GM23338 (cell line): ENCODE measurements at regions not wholly inside any gene's neighbourhood (a gene's known extent, or its start where the extent isn't known, plus 50 kb on each side); places are given as distances from the start of the nearest gene placed in this dataset.
A peak's percentile ranks its signal among the peaks of the same experiment; 100 is the strongest.

Experiments
- ATAC-seq: fragments of 200-7000 bp; cut with Tn5 transposase; 3 replicates; pipeline ENCODE4 v1.9.1; 2020
- DNase-seq: peaks from one replicate; pipeline ENCODE4 v3.0.0-alpha.2; 2015; ENCODE audit warnings: low spot score
- H2AFZ ChIP-seq: fragments of 200-600 bp; sonication (generic); 2 replicates; pipeline ENCODE4 v1.8.0; 2016; ENCODE audit warnings: antibody characterized with exemption, mild to moderate bottlenecking, moderate library complexity
- H3F3A ChIP-seq: fragments of 200-600 bp; sonication (generic); replicated peaks from 2 replicates; pipeline ENCODE4 v1.8.0; 2017; ENCODE audit warnings: antibody characterized with exemption, mixed run types, low read depth
- H3K27ac ChIP-seq: fragments of 200-600 bp; sonication (generic); 2 replicates; pipeline ENCODE4 v1.6.1; 2016; ENCODE audit warnings: low read depth
- H3K27me3 ChIP-seq: fragments of 200-600 bp; sonication (generic); 2 replicates; pipeline ENCODE4 v1.8.0; 2016; ENCODE audit warnings: mild to moderate bottlenecking, mixed run types, moderate library complexity; ENCODE audit not compliant: insufficient read depth
- H3K36me3 ChIP-seq: fragments of 200-600 bp; sonication (generic); 2 replicates; pipeline ENCODE4 v1.8.0; 2016; ENCODE audit warnings: mild to moderate bottlenecking; ENCODE audit not compliant: insufficient read depth
- H3K4me1 ChIP-seq: fragments of 200-600 bp; sonication (generic); 2 replicates; pipeline ENCODE4 v1.8.0; 2016; ENCODE audit warnings: mild to moderate bottlenecking, moderate library complexity; ENCODE audit not compliant: insufficient read depth
- H3K4me2 ChIP-seq: fragments of 200-600 bp; sonication (generic); 2 replicates; pipeline ENCODE4 v1.7.1; 2017; ENCODE audit warnings: mixed run types
- H3K4me3 ChIP-seq: fragments of 200-600 bp; sonication (generic); 2 replicates; pipeline ENCODE4 v1.6.1; 2016; ENCODE audit warnings: mixed run types
- H3K79me2 ChIP-seq: fragments of 200-600 bp; sonication (generic); replicated peaks from 2 replicates; pipeline ENCODE4 v1.8.0; 2017; ENCODE audit warnings: mild to moderate bottlenecking; ENCODE audit not compliant: insufficient read depth
- H3K9me2 ChIP-seq: fragments of 200-600 bp; sonication (generic); 2 replicates; pipeline ENCODE4 v1.8.0; 2017; ENCODE audit not compliant: insufficient read depth
- H4K20me1 ChIP-seq: fragments of 200-600 bp; sonication (generic); replicated peaks from 2 replicates; pipeline ENCODE4 v1.8.0; 2017; ENCODE audit warnings: mild to moderate bottlenecking; ENCODE audit not compliant: insufficient read depth
- H3K27ac Mint-ChIP-seq: 2 replicates; pipeline ENCODE4 v1.8.0; 2020; ENCODE audit warnings: inconsistent platforms, mild to moderate bottlenecking, moderate library complexity, mixed read lengths
- H3K27me3 Mint-ChIP-seq: 3 replicates; pipeline ENCODE4 v1.8.0; 2022; ENCODE audit warnings: low read depth, mild to moderate bottlenecking, moderate library complexity, mixed read lengths, inconsistent platforms; ENCODE audit not compliant: insufficient read depth, poor library complexity
- H3K36me3 Mint-ChIP-seq: 3 replicates; pipeline ENCODE4 v1.8.0; 2021; ENCODE audit warnings: low read depth, mild to moderate bottlenecking, inconsistent platforms, moderate library complexity, mixed read lengths
- H3K4me1 Mint-ChIP-seq: 3 replicates; pipeline ENCODE4 v1.8.0; 2020; ENCODE audit warnings: mild to moderate bottlenecking, inconsistent platforms, mixed read lengths
- H3K4me3 Mint-ChIP-seq: 3 replicates; pipeline ENCODE4 v1.8.0; 2021; ENCODE audit warnings: moderate library complexity, mild to moderate bottlenecking, inconsistent platforms, mixed read lengths
- H3K9me3 Mint-ChIP-seq: 3 replicates; pipeline ENCODE4 v1.8.0; 2020; ENCODE audit warnings: moderate library complexity, mild to moderate bottlenecking, inconsistent platforms, mixed read lengths
- CREB1 ChIP-seq: fragments of 250-450 bp; sonication (Bioruptor Pico); IDR thresholded peaks from 2 replicates; pipeline ENCODE4 v1.5.0; 2020; ENCODE audit warnings: low read depth, mild to moderate bottlenecking, moderate library complexity
- CTCF ChIP-seq, 2 experiments: fragments of 200-600 bp in 1 of 2; sonication (generic) in 1 of 2; conservative IDR thresholded peaks; 2 replicates each; pipeline versions ENCODE4 v1.5.1 to v1.6.1; 2016 to 2017; ENCODE audit warnings: antibody characterized with exemption in 2 of 2, low read depth in 2 of 2, mild to moderate bottlenecking in 2 of 2, moderate library complexity in 1 of 2
- ETS1 ChIP-seq: IDR thresholded peaks from 2 replicates; pipeline ENCODE4 v1.6.1; 2016; ENCODE audit warnings: antibody characterized with exemption
- EZH2 ChIP-seq: fragments of 200-600 bp; sonication (generic); IDR thresholded peaks from one replicate; pipeline ENCODE4 v1.8.0; 2017; ENCODE audit warnings: antibody characterized with exemption, mild to moderate bottlenecking, low read depth; ENCODE audit not compliant: unreplicated experiment
- EZH2phosphoT487 ChIP-seq: fragments of 200-600 bp; sonication (generic); IDR thresholded peaks from one replicate; pipeline ENCODE4 v1.8.1; 2018; ENCODE audit warnings: antibody characterized with exemption; ENCODE audit not compliant: unreplicated experiment
- JUNB ChIP-seq: IDR thresholded peaks from one replicate; pipeline ENCODE4 v1.6.1; 2016; ENCODE audit warnings: antibody characterized with exemption; ENCODE audit not compliant: unreplicated experiment
- STAT1 ChIP-seq: IDR thresholded peaks from one replicate; pipeline ENCODE4 v1.6.1; 2016; ENCODE audit warnings: antibody characterized with exemption; ENCODE audit not compliant: unreplicated experiment
- ZNF114 ChIP-seq: fragments of 250-450 bp; sonication (Bioruptor Pico); IDR thresholded peaks from 2 replicates; pipeline ENCODE4 v1.5.0; 2020; ENCODE audit warnings: mild to moderate bottlenecking, moderate library complexity
- ZNF462 ChIP-seq: fragments of 250-450 bp; sonication (Bioruptor Pico); IDR thresholded peaks from 2 replicates; pipeline ENCODE4 v1.5.0; 2020; ENCODE audit warnings: mild to moderate bottlenecking, moderate library complexity

- H3K27me3 Mint-ChIP-seq, result peaks cover 14% of the 10 kb centered on the region
- peaks cover 9% of the 10 kb centered on the region for H3K4me1 Mint-ChIP-seq
Observed at GRCh38 chr6:28615955-28616747, 90.5 kb downstream of the GPX5 start.

More at GRCh38 chr6:28615955-28616747, 90.5 kb downstream of the GPX5 start:
- Histone ChIP-seq H4K20me1 (no peaks in the 10 kb centered on the region), H3K9me2 (no peaks in the 10 kb centered on the region), H3K27me3 (peaks cover 25% of the 10 kb centered on the region), H3K4me3 (peak overlapping the region; percentile 73), H3K27ac (no peak overlapping the region), H3K4me1 (peaks cover 12% of the 10 kb centered on the region), H3K79me2 (no peaks in the 10 kb centered on the region), H2AFZ (peak overlapping the region; percentile 94), H3K36me3 (no peaks in the 10 kb centered on the region), H3K4me2 (peak overlapping the region; percentile 72), H3F3A (no peaks in the 10 kb centered on the region)
- TF ChIP-seq ZNF114 (CRISPR knock-in tag), result no peak
- TF ChIP-seq CREB1 (CRISPR knock-in tag), result peak; percentile 20; the same call in 1 of the 2 replicates
- no peak for TF ChIP-seq EZH2phosphoT487
- no peak for TF ChIP-seq JUNB
- no peak for TF ChIP-seq EZH2
- TF ChIP-seq STAT1, result no peak
- TF ChIP-seq ZNF462 (CRISPR knock-in tag), result no peak
- no peak for TF ChIP-seq ETS1
- no peak; a peak in 1 of 4 replicates for TF ChIP-seq CTCF (conservative IDR thresholded peaks at IDR 0.05; ENCODE audit: low read depth in 2 of 2)
- Mint-ChIP-seq H3K9me3 (no peaks in the 10 kb centered on the region), H3K27ac (no peak overlapping the region; the same call in 1 of the 2 replicates), H3K36me3 (no peaks in the 10 kb centered on the region), H3K4me3 (peak overlapping the region; percentile 78)
- ATAC-seq, result peak; percentile 98
- peak; percentile 85 for DNase-seq
